SW480 (cell line): ENCODE measurements at regions not wholly inside any gene's neighbourhood (a gene's known extent, or its start where the extent isn't known, plus 50 kb on each side); places are given as distances from the start of the nearest gene placed in this dataset.

Experiments used
- DNase-seq: peaks from one replicate; pipeline ENCODE4 v3.0.0-alpha.2; 2016; ENCODE audit warnings: low spot score

DNA sequence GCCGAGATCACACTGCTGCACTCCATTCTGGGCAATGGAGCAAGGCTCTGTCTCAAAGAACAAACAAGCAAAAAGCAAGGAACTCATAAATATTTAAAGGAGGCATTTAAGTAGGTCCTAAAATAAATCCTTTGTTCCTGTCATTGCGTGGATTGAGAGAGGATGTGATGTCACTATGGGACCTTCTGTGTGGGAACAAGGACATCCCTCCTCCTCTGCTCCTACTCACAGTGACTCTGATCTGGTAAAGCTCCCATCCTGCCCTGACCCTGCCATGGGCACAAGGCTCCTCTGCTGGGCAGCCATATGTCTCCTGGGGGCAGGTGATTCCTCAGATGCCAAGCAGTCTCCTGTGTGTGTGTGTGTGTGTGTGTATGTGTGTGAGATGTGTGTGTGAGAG, 74.1 kb upstream of the PRSS58 start:
- no peak for DNase-seq

- DNase-seq, result no peak
Observed at GRCh38 chr7:142329062-142329790, 71.4 kb upstream of the PRSS58 start.

DNA sequence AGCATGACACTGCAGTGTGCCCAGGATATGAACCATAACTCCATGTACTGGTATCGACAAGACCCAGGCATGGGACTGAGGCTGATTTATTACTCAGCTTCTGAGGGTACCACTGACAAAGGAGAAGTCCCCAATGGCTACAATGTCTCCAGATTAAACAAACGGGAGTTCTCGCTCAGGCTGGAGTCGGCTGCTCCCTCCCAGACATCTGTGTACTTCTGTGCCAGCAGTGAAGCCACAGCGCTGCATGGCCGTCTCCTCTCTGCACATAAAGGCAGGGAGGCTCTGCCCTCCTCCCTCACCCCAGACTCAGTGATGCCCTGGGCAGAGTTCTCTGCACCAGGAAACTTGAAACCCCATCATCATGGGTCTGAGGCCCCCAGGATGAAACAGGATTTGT, 70.7 kb upstream of the PRSS58 start:
- no peak for DNase-seq

DNA sequence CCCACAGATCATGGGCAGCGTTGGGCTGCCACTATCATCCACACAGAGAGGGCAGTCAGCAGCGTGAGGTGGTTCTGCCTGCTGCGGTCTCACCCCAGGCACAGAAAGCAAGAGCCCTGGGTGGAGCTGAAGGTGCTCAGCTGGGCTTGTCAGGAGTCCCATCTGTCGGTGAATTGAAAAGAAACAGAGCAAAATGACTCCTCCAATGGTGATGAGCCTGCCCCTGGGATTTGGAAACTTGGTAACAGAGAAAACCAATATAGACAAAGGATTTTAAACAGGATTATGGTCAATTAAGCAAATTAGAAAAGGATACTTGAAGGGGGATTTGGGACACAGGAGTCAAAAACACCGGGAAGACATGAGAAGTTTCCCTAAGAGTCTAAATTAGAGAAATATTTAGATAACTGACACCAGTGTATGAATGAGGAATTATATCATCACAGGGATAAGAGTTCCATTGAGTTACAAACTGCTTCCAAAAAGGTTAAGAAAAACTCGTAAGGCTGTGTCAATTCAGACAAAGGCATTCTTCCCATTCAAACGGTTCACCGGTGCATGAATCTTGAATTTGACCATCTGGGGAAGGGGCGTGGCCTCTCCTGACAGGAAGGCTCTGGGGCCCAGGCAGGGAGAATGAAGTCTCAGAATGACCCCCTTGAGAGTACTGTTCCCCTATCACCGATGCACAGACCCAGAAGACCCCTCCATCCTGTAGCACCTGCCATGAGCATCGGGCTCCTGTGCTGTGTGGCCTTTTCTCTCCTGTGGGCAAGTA, 70.0 kb upstream of the PRSS58 start:
- DNase-seq, result no peak

- no peak for DNase-seq
Observed at GRCh38 chr7:142323706-142324105, 65.8 kb upstream of the PRSS58 start.

DNA sequence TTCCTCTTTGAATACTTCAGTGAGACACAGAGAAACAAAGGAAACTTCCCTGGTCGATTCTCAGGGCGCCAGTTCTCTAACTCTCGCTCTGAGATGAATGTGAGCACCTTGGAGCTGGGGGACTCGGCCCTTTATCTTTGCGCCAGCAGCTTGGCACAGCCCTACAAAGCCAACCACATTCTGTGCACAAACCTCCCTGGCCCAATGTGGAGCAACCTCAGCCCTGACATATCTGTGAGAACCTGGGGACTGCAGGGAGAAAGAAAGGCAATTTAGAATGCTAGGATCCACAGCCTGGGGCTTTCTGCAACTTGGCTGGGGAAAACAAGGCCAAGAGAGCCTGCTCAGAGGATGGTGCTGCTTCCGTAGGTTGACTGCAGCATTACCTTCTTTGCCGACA, 63.5 kb upstream of the PRSS58 start:
- no peak for DNase-seq

GRCh38 chr7:142320883-142321282, 63.0 kb upstream of the PRSS58 start:
- no peak for DNase-seq

GRCh38 chr7:142319970-142320369, 62.1 kb upstream of the PRSS58 start:
- no peak for DNase-seq

GRCh38 chr7:142314281-142314680, 56.4 kb upstream of the PRSS58 start:
- DNase-seq, result no peak

DNA sequence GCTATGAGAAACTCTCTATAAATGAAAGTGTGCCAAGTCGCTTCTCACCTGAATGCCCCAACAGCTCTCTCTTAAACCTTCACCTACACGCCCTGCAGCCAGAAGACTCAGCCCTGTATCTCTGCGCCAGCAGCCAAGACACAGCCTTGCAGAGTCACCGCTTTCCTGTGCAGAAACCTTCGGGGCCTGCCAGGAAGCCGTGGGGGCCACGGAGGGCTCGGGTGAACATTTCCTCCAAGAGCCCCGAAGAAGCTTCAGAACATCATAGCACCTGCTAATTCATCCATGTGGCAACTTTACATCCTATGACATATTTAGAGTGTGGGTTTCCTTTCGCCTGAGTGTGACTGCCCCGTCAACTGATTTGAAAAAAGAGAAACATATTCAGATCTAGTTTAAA, 55.7 kb upstream of the PRSS58 start:
- no peak for DNase-seq

DNA sequence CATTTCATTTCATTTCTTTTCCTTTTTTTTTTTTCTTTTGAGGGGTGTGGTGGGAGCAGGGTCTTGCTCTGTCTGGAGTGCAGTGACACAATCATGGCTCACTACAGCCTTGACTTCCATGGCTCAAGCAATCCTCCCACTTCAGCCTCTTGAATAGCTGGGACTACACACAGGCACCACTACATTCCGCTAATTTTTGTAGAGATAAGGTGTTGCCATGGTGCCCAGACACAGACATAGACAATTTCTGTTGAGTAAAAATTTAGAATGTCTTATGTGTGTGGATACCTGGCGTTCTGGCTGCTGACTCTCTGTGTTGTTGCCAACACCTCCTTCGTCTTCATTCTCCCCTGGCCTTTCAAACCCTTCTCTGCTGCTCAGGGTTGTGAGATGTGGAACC, 54.0 kb upstream of the PRSS58 start:
- no peak for DNase-seq

DNA sequence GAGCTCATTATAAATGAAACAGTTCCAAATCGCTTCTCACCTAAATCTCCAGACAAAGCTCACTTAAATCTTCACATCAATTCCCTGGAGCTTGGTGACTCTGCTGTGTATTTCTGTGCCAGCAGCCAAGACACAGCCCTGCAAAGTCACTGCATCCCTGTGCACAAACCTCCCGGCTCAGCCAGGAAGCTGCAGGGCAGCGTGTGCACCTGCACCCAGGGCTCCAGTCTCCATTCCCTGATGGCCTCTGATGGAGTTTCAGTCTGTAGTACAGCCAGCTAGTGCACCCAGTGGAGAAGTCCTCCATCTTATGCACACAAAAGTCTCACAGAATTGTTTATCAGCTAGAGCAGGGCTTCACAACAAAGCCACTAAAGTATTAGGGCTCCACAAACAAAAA, 51.1 kb upstream of the PRSS58 start:
- no peak for DNase-seq

DNA sequence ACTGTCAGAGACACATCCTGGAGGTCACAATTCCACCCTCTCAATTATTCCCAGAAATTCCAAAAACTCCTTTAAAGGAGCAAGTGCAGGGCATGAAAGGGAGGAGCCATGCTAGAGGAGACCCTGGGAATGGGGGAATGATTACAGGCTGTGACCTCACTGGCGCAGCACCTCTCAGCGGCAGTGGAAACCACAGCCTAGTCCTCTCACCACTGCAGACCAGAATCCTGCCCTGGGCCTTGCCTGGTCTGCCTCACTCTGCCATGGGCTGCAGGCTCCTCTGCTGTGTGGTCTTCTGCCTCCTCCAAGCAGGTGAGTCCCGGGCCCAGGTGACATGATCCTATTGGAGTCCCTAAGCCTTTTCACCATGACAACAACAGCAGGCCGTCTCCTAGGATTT, 50.5 kb upstream of the PRSS58 start:
- DNase-seq, result no peak
